ENCODE measurements at regions not wholly inside any gene's neighbourhood (a gene's known extent, or its start where the extent isn't known, plus 50 kb on each side); places are given as distances from the start of the nearest gene placed in this dataset.

DNA sequence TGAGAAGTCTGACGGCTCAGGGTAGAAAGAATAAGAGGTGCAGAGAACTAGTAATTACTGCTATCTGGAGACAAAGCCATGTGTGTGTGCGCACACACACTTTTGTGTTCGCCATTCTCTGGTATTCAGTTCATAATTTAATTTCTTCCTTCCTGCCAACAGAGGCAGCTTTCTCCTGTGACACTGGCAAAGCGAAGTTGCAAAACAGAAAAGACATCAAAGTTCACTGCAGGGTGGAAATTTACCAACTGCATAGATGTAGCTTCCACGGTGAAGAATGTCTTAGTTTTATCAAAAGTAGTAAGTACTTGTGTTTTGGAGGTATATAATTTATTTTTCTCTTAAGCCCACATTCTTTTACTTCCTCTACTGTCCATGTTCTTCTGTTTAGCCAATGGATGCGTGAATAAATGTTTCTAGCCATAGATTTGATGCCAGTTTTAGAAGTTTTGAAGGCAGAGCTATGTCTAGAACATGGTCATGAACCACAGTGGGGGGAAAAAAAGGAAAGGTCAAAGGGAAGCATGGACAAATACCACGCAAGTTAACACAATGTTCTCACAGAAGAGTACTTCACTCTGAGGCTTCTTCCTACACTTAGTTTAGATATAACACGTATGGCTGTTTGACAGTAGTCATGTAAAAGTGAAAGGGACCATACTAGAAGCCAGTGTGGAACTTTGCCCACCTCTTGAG is 536.5 kb upstream of the GRIA1 start:
- H3K9ac ChIP-seq (ENCODE audit: control insufficient read depth, insufficient read depth, low read length) = no peak overlapping the region
- SMC1A ChIA-PET (ENCODE audit: uncharacterized antibody, unreplicated experiment) = interaction anchor here (1.0 kb wide), 1 partner anchor 507 kb away, joined by 3 read pairs; no protein-coding TSS in a partner anchor
- intact Hi-C loops (cut with micrococcal nuclease; ENCODE audit: unreplicated experiment) (no loop called here), in situ Hi-C loops (cut with MboI) (no loop called here)
- no peaks in the 10 kb centered on the region for H3K79me2 ChIP-seq (ENCODE audit: control insufficient read depth, insufficient read depth, low read length)
- H3K4me1 ChIP-seq (ENCODE audit: control insufficient read depth, insufficient read depth, low read length) = no peaks in the 10 kb centered on the region
- no peak for DNase-seq (ENCODE audit: low read depth, low spot score)
- H2AFZ ChIP-seq (ENCODE audit: control insufficient read depth, low read depth, low read length) = no peak overlapping the region
- H4K20me1 ChIP-seq (ENCODE audit: control insufficient read depth, insufficient read depth) = no peaks in the 10 kb centered on the region
- no peaks in the 10 kb centered on the region for H3K9me3 ChIP-seq (replicated peaks; ENCODE audit: control insufficient read depth, insufficient read depth, low read length)
- no peak overlapping the region for H3K4me2 ChIP-seq (ENCODE audit: control insufficient read depth, insufficient read depth)
- BruUV-seq (replicated peaks) = no TSS peak
- H3K36me3 ChIP-seq (ENCODE audit: control insufficient read depth in 2 of 2, insufficient read depth in 2 of 2, low read length in 1 of 2) = no peaks in the 10 kb centered on the region
- no peak overlapping the region for H3K4me3 ChIP-seq
- no peak for TF ChIP-seq YY1 (IDR thresholded peaks at IDR 0.05; ENCODE audit: low read depth, low read length)
- TF ChIP-seq BHLHE40 (IDR thresholded peaks at IDR 0.05; ENCODE audit: borderline replicate concordance in 1 of 2, low read depth in 2 of 2, low read length in 1 of 2) = no peak
- no peak for TF ChIP-seq POU2F2 (IDR thresholded peaks at IDR 0.05; ENCODE audit: borderline replicate concordance, low read depth, low read length)
- TF ChIP-seq TCF7 (IDR thresholded peaks at IDR 0.05; ENCODE audit: borderline replicate concordance) = no peak
- TF ChIP-seq MXI1 (IDR thresholded peaks at IDR 0.05; ENCODE audit: low read depth, low read length) = no peak
- no peak for TF ChIP-seq KDM1A (IDR thresholded peaks at IDR 0.05; ENCODE audit: borderline replicate concordance)
- no peak for TF ChIP-seq GABPA (IDR thresholded peaks at IDR 0.05; ENCODE audit: low read depth)
- no peak for TF ChIP-seq HCFC1 (IDR thresholded peaks at IDR 0.05; ENCODE audit: low read length)
- TF ChIP-seq ASH2L (IDR thresholded peaks at IDR 0.05; ENCODE audit: borderline replicate concordance, low read depth) = no peak
- TF ChIP-seq SIX5 (IDR thresholded peaks at IDR 0.05; ENCODE audit: low read depth, low read length, severe bottlenecking) = no peak
- TF ChIP-seq TCF3 (IDR thresholded peaks at IDR 0.05; ENCODE audit: borderline replicate concordance, insufficient read depth, low read depth, low read length) = no peak
- no peak for TF ChIP-seq MYC (IDR thresholded peaks at IDR 0.05; ENCODE audit: insufficient read depth, insufficient read length, insufficient replicate concordance, low read length, severe bottlenecking)
- TF ChIP-seq ATF3 (IDR thresholded peaks at IDR 0.05; ENCODE audit: borderline replicate concordance, extremely low read depth, low read depth, low read length) = no peak
- TF ChIP-seq, protein P1, sequence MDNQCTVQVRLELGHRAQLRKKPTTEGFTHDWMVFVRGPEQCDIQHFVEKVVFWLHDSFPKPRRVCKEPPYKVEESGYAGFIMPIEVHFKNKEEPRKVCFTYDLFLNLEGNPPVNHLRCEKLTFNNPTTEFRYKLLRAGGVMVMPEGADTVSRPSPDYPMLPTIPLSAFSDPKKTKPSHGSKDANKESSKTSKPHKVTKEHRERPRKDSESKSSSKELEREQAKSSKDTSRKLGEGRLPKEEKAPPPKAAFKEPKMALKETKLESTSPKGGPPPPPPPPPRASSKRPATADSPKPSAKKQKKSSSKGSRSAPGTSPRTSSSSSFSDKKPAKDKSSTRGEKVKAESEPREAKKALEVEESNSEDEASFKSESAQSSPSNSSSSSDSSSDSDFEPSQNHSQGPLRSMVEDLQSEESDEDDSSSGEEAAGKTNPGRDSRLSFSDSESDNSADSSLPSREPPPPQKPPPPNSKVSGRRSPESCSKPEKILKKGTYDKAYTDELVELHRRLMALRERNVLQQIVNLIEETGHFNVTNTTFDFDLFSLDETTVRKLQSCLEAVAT (IDR thresholded peaks at IDR 0.05) = no peak
- 34% methylated on average over 8 of the region's 8 CpGs for WGBS (ENCODE audit: insufficient coverage, insufficient replicate concordance, low lambda C conversion rate, missing lambda C conversion rate)
- no peak for FAIRE-seq
- RAD21 ChIA-PET (ENCODE audit: unreplicated experiment) = no interaction called here
- no peak overlapping the region for H3K27ac ChIP-seq (ENCODE audit: control insufficient read depth, insufficient read depth)
- no peaks in the 10 kb centered on the region for H3K27me3 ChIP-seq (replicated peaks in 1 of 2; ENCODE audit: control insufficient read depth in 2 of 2, insufficient read depth in 2 of 2, low read length in 1 of 2)
- POLR2A ChIA-PET = no interaction called here
- CTCF ChIA-PET = no interaction called here
- ATAC-seq = no peak
